ENCODE measurements at regions not wholly inside any gene's neighbourhood (a gene's known extent, or its start where the extent isn't known, plus 50 kb on each side); places are given as distances from the start of the nearest gene placed in this dataset.
A peak's percentile ranks its signal among the peaks of the same experiment; 100 is the strongest.

- Histone ChIP-seq H3K9ac (ENCODE audit: low read depth, low read length, poor library complexity) (no peak overlapping the region), H3K79me1 (ENCODE audit: low read depth, low read length) (no peaks in the 10 kb centered on the region), H3K4me3 (ENCODE audit: low read length in 2 of 2) (peak overlapping the region in 1 of 2 donors; percentile 19), H3K4ac (ENCODE audit: low read length) (no peak overlapping the region), H3K18ac (ENCODE audit: low read length) (no peak overlapping the region), H2BK12ac (ENCODE audit: low read length) (no peak overlapping the region), H2AFZ (ENCODE audit: low read length) (peak overlapping the region; percentile 59), H2AK5ac (ENCODE audit: low read depth, low read length) (no peak overlapping the region), H3K9me3 (replicated peaks in 1 of 2; ENCODE audit: control insufficient read depth in 2 of 2, insufficient read depth in 1 of 2, low read depth in 1 of 2, low read length in 2 of 2) (no peaks in the 10 kb centered on the region), H4K8ac (ENCODE audit: low read depth, low read length) (no peak overlapping the region), H3K14ac (ENCODE audit: low read length) (no peak overlapping the region), H4K91ac (ENCODE audit: low read depth, low read length, poor library complexity) (no peak overlapping the region), H3K27me3 (ENCODE audit: control insufficient read depth in 3 of 3, insufficient read depth in 3 of 3, low read depth in 1 of 3, low read length in 3 of 3) (peaks cover 2 to 76% (median 14%) of the 10 kb centered on the region in 3 experiments), H3K4me1 (ENCODE audit: control insufficient read depth in 2 of 2, insufficient read depth in 1 of 2, low read depth in 1 of 2, low read length in 2 of 2) (no peaks in the 10 kb centered on the region), H3K23ac (ENCODE audit: low read depth, low read length, poor library complexity) (no peak overlapping the region), H3K36me3 (replicated peaks in 1 of 2; ENCODE audit: control insufficient read depth in 2 of 2, insufficient read depth in 2 of 2, low read length in 2 of 2) (no peaks in the 10 kb centered on the region), H2BK120ac (ENCODE audit: low read depth, low read length) (no peak overlapping the region), H3K27ac (replicated peaks; ENCODE audit: low read length) (no peak overlapping the region), H2BK5ac (ENCODE audit: low read length) (no peak overlapping the region), H3K4me2 (ENCODE audit: insufficient read depth, low read length, poor library complexity, severe bottlenecking) (no peak overlapping the region), H2BK15ac (ENCODE audit: low read length) (no peak overlapping the region)
- no CpG with 5 or more reads among the region's 36 CpGs for WGBS, 2 donors (ENCODE audit: extremely low coverage in 2 of 2, insufficient read length in 2 of 2, insufficient replicate concordance in 1 of 2)
- no peak for DNase-seq (ENCODE audit: low spot score)
Observed at GRCh38 chr1:148354284-148354912, 128.7 kb downstream of the PPIAL4G start.

DNA sequence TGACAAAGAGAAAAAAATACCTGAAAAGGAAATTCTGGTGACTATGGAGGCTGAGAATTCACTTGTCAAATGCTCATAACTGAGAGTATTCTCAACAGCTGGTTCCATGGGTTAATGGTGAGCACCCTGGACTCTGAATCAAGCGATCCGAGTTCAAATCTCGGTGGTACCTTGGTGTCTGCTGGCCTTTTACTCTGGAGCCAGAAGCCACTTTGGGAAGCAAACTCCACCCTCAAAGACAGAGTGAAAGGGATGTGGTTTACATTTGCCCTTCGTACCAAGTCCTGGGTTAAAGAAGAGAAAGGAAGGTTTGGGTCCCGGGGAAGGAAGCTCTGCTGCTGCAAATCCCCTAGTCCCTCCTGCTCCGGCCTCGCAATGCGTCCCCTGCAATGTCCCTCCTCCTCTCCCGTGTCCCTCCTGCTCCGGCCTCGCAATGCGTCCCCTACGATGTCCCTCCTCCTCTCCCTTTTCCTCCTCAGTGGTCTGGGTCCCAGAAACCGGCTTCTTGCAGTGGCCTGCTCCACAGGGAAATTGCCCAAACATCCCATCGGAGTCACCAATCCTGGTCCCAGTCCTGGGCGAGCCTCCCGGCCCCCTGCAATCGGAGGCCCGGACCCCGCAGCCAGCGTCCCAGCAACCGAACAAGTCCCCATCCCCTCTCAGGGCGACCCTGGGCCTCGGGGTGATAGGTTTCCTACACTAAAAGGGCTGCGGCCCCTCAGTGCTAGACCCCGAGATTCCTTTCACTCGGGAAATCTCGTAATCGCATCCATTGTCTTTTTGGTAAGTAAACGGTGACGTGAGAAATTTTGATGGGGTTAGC is 129.4 kb downstream of the PPIAL4G start:
- H2BK120ac ChIP-seq (ENCODE audit: low read depth, low read length) = no peak overlapping the region
- peak overlapping the region; percentile 17 to 19 for H3K4me3 ChIP-seq (ENCODE audit: low read length in 2 of 2)
- peaks cover 2 to 82% (median 14%) of the 10 kb centered on the region in 3 experiments for H3K27me3 ChIP-seq (ENCODE audit: control insufficient read depth in 3 of 3, insufficient read depth in 3 of 3, low read depth in 1 of 3, low read length in 3 of 3)
- H3K36me3 ChIP-seq (replicated peaks in 1 of 2; ENCODE audit: control insufficient read depth in 2 of 2, insufficient read depth in 2 of 2, low read length in 2 of 2) = no peaks in the 10 kb centered on the region
- H3K9ac ChIP-seq (ENCODE audit: low read depth, low read length, poor library complexity) = no peak overlapping the region
- no peak overlapping the region for H2AK5ac ChIP-seq (ENCODE audit: low read depth, low read length)
- H3K27ac ChIP-seq (replicated peaks; ENCODE audit: low read length) = no peak overlapping the region
- H3K23ac ChIP-seq (ENCODE audit: low read depth, low read length, poor library complexity) = no peak overlapping the region
- no peaks in the 10 kb centered on the region for H3K9me3 ChIP-seq (replicated peaks in 1 of 2; ENCODE audit: control insufficient read depth in 2 of 2, insufficient read depth in 1 of 2, low read depth in 1 of 2, low read length in 2 of 2)
- no peak overlapping the region for H3K4me2 ChIP-seq (ENCODE audit: insufficient read depth, low read length, poor library complexity, severe bottlenecking)
- H3K4ac ChIP-seq (ENCODE audit: low read length) = no peak overlapping the region
- H3K14ac ChIP-seq (ENCODE audit: low read length) = no peak overlapping the region
- no peak overlapping the region for H2BK5ac ChIP-seq (ENCODE audit: low read length)
- H3K4me1 ChIP-seq (ENCODE audit: control insufficient read depth in 2 of 2, insufficient read depth in 1 of 2, low read depth in 1 of 2, low read length in 2 of 2) = no peaks in the 10 kb centered on the region
- peak overlapping the region; percentile 59 for H2AFZ ChIP-seq (ENCODE audit: low read length)
- no peak overlapping the region for H2BK12ac ChIP-seq (ENCODE audit: low read length)
- H4K8ac ChIP-seq (ENCODE audit: low read depth, low read length) = no peak overlapping the region
- no peak overlapping the region for H2BK15ac ChIP-seq (ENCODE audit: low read length)
- DNase-seq (ENCODE audit: low spot score) = no peak
- H3K79me1 ChIP-seq (ENCODE audit: low read depth, low read length) = no peaks in the 10 kb centered on the region
- no peak overlapping the region for H4K91ac ChIP-seq (ENCODE audit: low read depth, low read length, poor library complexity)
- H3K18ac ChIP-seq (ENCODE audit: low read length) = peak overlapping the region; percentile 31
- WGBS, 2 donors (ENCODE audit: extremely low coverage in 2 of 2, insufficient read length in 2 of 2, insufficient replicate concordance in 1 of 2) = no CpG with 5 or more reads among the region's 31 CpGs

GRCh38 chr1:148352470-148353053 is 130.5 kb downstream of the PPIAL4G start:
- DNase-seq (ENCODE audit: low spot score) = no peak
- Histone ChIP-seq H3K23ac (ENCODE audit: low read depth, low read length, poor library complexity) (no peak overlapping the region), H3K4ac (ENCODE audit: low read length) (no peak overlapping the region), H3K4me1 (ENCODE audit: control insufficient read depth in 2 of 2, insufficient read depth in 1 of 2, low read depth in 1 of 2, low read length in 2 of 2) (no peaks in the 10 kb centered on the region), H3K27me3 (ENCODE audit: control insufficient read depth in 3 of 3, insufficient read depth in 3 of 3, low read depth in 1 of 3, low read length in 3 of 3) (peaks cover 2 to 87% (median 14%) of the 10 kb centered on the region in 3 experiments), H3K9ac (ENCODE audit: low read depth, low read length, poor library complexity) (no peak overlapping the region), H3K14ac (ENCODE audit: low read length) (peak overlapping the region; percentile 10), H3K79me1 (ENCODE audit: low read depth, low read length) (no peaks in the 10 kb centered on the region), H3K36me3 (replicated peaks in 1 of 2; ENCODE audit: control insufficient read depth in 2 of 2, insufficient read depth in 2 of 2, low read length in 2 of 2) (no peaks in the 10 kb centered on the region), H3K18ac (ENCODE audit: low read length) (no peak overlapping the region), H2BK120ac (ENCODE audit: low read depth, low read length) (no peak overlapping the region), H3K4me3 (ENCODE audit: low read length in 2 of 2) (no peak overlapping the region), H2AK5ac (ENCODE audit: low read depth, low read length) (no peak overlapping the region), H2BK5ac (ENCODE audit: low read length) (no peak overlapping the region), H2AFZ (ENCODE audit: low read length) (no peak overlapping the region), H4K8ac (ENCODE audit: low read depth, low read length) (no peak overlapping the region), H3K9me3 (replicated peaks in 1 of 2; ENCODE audit: control insufficient read depth in 2 of 2, insufficient read depth in 1 of 2, low read depth in 1 of 2, low read length in 2 of 2) (no peaks in the 10 kb centered on the region), H2BK12ac (ENCODE audit: low read length) (no peak overlapping the region), H3K4me2 (ENCODE audit: insufficient read depth, low read length, poor library complexity, severe bottlenecking) (no peak overlapping the region), H4K91ac (ENCODE audit: low read depth, low read length, poor library complexity) (no peak overlapping the region), H3K27ac (replicated peaks; ENCODE audit: low read length) (no peak overlapping the region), H2BK15ac (ENCODE audit: low read length) (no peak overlapping the region)
- no CpG with 5 or more reads among the region's 8 CpGs for WGBS, 2 donors (ENCODE audit: extremely low coverage in 2 of 2, insufficient read length in 2 of 2, insufficient replicate concordance in 1 of 2)

DNA sequence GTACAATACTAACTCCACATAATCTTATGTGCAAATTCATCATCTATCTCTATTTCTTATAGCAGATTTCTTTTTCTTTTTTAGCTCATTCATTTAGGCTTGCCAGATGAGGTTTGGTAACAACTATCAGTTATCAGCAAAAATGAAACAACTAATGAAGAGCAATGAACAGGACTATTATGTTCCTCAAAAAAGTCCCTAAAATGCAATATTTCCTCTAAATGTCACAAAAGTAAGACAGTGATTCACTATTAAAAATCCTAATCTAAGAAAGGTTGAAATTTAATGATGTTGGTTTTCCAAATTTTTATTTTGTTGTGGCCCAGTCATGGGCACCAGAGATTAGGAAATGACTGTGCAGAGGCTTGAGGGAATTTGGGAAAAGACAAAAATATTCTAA is 135.3 kb downstream of the PPIAL4G start:
- no peak overlapping the region for H2AFZ ChIP-seq (ENCODE audit: low read length)
- H2BK120ac ChIP-seq (ENCODE audit: low read depth, low read length) = no peak overlapping the region
- no peak overlapping the region for H2BK15ac ChIP-seq (ENCODE audit: low read length)
- H3K79me1 ChIP-seq (ENCODE audit: low read depth, low read length) = no peaks in the 10 kb centered on the region
- H2AK5ac ChIP-seq (ENCODE audit: low read depth, low read length) = no peak overlapping the region
- peaks cover 0 to 44% (median 2%) of the 10 kb centered on the region in 3 experiments for H3K27me3 ChIP-seq (ENCODE audit: control insufficient read depth in 3 of 3, insufficient read depth in 3 of 3, low read depth in 1 of 3, low read length in 3 of 3)
- no peak overlapping the region for H3K9ac ChIP-seq (ENCODE audit: low read depth, low read length, poor library complexity)
- no peak overlapping the region for H2BK5ac ChIP-seq (ENCODE audit: low read length)
- no peak overlapping the region for H4K8ac ChIP-seq (ENCODE audit: low read depth, low read length)
- H3K14ac ChIP-seq (ENCODE audit: low read length) = no peak overlapping the region
- H3K4me1 ChIP-seq (ENCODE audit: control insufficient read depth in 2 of 2, insufficient read depth in 1 of 2, low read depth in 1 of 2, low read length in 2 of 2) = no peaks in the 10 kb centered on the region
- H3K18ac ChIP-seq (ENCODE audit: low read length) = no peak overlapping the region
- H3K9me3 ChIP-seq (replicated peaks in 1 of 2; ENCODE audit: control insufficient read depth in 2 of 2, insufficient read depth in 1 of 2, low read depth in 1 of 2, low read length in 2 of 2) = no peaks in the 10 kb centered on the region
- H3K4me3 ChIP-seq (ENCODE audit: low read length in 2 of 2) = no peak overlapping the region
- H3K36me3 ChIP-seq (replicated peaks in 1 of 2; ENCODE audit: control insufficient read depth in 2 of 2, insufficient read depth in 2 of 2, low read length in 2 of 2) = no peaks in the 10 kb centered on the region
- H2BK12ac ChIP-seq (ENCODE audit: low read length) = no peak overlapping the region
- no peak overlapping the region for H3K4me2 ChIP-seq (ENCODE audit: insufficient read depth, low read length, poor library complexity, severe bottlenecking)
- H3K23ac ChIP-seq (ENCODE audit: low read depth, low read length, poor library complexity) = no peak overlapping the region
- H4K91ac ChIP-seq (ENCODE audit: low read depth, low read length, poor library complexity) = no peak overlapping the region
- no peak overlapping the region for H3K4ac ChIP-seq (ENCODE audit: low read length)
- no peak for DNase-seq (ENCODE audit: low spot score)
- H3K27ac ChIP-seq (replicated peaks; ENCODE audit: low read length) = no peak overlapping the region

All from neuronal stem cell (in vitro differentiated cells).